Caco-2 (cell line): ENCODE measurements at regions not wholly inside any gene's neighbourhood (a gene's known extent, or its start where the extent isn't known, plus 50 kb on each side); places are given as distances from the start of the nearest gene placed in this dataset.

ENCODE experiments used
- BruUV-seq: library from RNA; stranded (reverse); fragments of 400-500 nt; replicated peaks from 2 replicates; lab custom pipeline; 2021; lab: Mats Ljungman, UMichigan
- CTCF ChIA-PET: fragments of 300-600 bp; sonication (Branson Sonifier 250); formaldehyde crosslinking; loops from one replicate; lab custom pipeline; 2022; ENCODE audit warnings: antibody characterized with exemption; lab: Charles Lee
- POLR2A ChIA-PET: fragments of 300-600 bp; sonication (Branson Sonifier 250); formaldehyde crosslinking; loops from one replicate; lab custom pipeline; 2022; ENCODE audit warnings: antibody characterized with exemption; lab: Charles Lee
- DNase-seq, 2 experiments: peaks; one replicate each; pipeline versions ENCODE4 v3.0.0 to v3.0.0-alpha.2; 2020 to 2022
- H3K27me3 ChIP-seq: replicated peaks from 2 replicates; pipeline ENCODE4 v1.6.0; 2011; ENCODE audit warnings: low read length; ENCODE audit not compliant: control insufficient read depth, insufficient read depth
- H3K36me3 ChIP-seq: 2 replicates; pipeline ENCODE4 v1.5.1; 2011; ENCODE audit warnings: low read length; ENCODE audit not compliant: control insufficient read depth, insufficient read depth
- H3K4me1 ChIP-seq: fragments of 250-450 bp; sonication (Bioruptor Pico); 2 replicates; pipeline ENCODE4 v1.5.1; 2020; ENCODE audit warnings: mild to moderate bottlenecking
- H3K4me3 ChIP-seq: 2 replicates; pipeline ENCODE4 v1.5.1; 2011; ENCODE audit warnings: low read depth, mild to moderate bottlenecking, control low read depth, low read length
- H3K9me3 ChIP-seq: fragments of 250-450 bp; sonication (Bioruptor Pico); 2 replicates; pipeline ENCODE4 v1.5.1; 2020; ENCODE audit warnings: mild to moderate bottlenecking, moderate library complexity
- H3K27ac Mint-ChIP-seq: one replicate; pipeline ENCODE4 v1.8.0; 2022; ENCODE audit warnings: mixed read lengths; ENCODE audit not compliant: unreplicated experiment
- H3K27me3 Mint-ChIP-seq: one replicate; pipeline ENCODE4 v1.8.0; 2022; ENCODE audit warnings: mixed read lengths; ENCODE audit not compliant: insufficient read depth, unreplicated experiment
- H3K36me3 Mint-ChIP-seq: one replicate; pipeline ENCODE4 v1.8.0; 2022; ENCODE audit warnings: mild to moderate bottlenecking, mixed read lengths; ENCODE audit not compliant: insufficient read depth, unreplicated experiment
- H3K4me1 Mint-ChIP-seq: one replicate; pipeline ENCODE4 v1.8.0; 2022; ENCODE audit warnings: low read depth, mixed read lengths; ENCODE audit not compliant: unreplicated experiment
- H3K4me3 Mint-ChIP-seq: one replicate; pipeline ENCODE4 v1.8.0; 2022; ENCODE audit warnings: mild to moderate bottlenecking, moderate library complexity, mixed read lengths; ENCODE audit not compliant: unreplicated experiment
- H3K9me3 Mint-ChIP-seq: one replicate; pipeline ENCODE4 v1.8.0; 2022; ENCODE audit warnings: mixed read lengths; ENCODE audit not compliant: unreplicated experiment
- CTCF ChIP-seq, 2 experiments: fragments of 200-600 bp in 1 of 2; IDR thresholded peaks; 1 replicate in 1 of 2; 2 replicates in 1 of 2; pipeline versions ENCODE4 v1.5.1 to v1.8.0; 2011 to 2022; ENCODE audit warnings: antibody characterized with exemption in 1 of 2, control low read depth in 1 of 2, inconsistent platforms in 1 of 2, low read depth in 1 of 2, low read length in 1 of 2, mild to moderate bottlenecking in 1 of 2, moderate library complexity in 1 of 2; ENCODE audit not compliant: insufficient read depth in 1 of 2, severe bottlenecking in 1 of 2, unreplicated experiment in 1 of 2
- intact Hi-C: fragments of 100-400 bp; cut with micrococcal nuclease; formaldehyde crosslinking; loops from one replicate; pipeline ENCODE4 v1.10.0; 2022; ENCODE audit not compliant: unreplicated experiment

- no peaks in the 10 kb centered on the region for H3K4me1 Mint-ChIP-seq
- POLR2A ChIA-PET = no interaction called here
Observed at GRCh38 chr7:24038993-24039392, 245.0 kb upstream of the NPY start.

GRCh38 chr7:24039991-24040624, 243.9 kb upstream of the NPY start:
- no peak overlapping the region for H3K4me3 ChIP-seq
- no peak overlapping the region for H3K4me3 Mint-ChIP-seq
- H3K36me3 ChIP-seq = no peaks in the 10 kb centered on the region
- no peaks in the 10 kb centered on the region for H3K36me3 Mint-ChIP-seq
- H3K9me3 Mint-ChIP-seq = peaks cover 9% of the 10 kb centered on the region
- TF ChIP-seq CTCF (IDR thresholded peaks at IDR 0.05; ENCODE audit: insufficient read depth in 1 of 2, low read depth in 1 of 2, low read length in 1 of 2, severe bottlenecking in 1 of 2, unreplicated experiment in 1 of 2) = no peak
- DNase-seq = no peak
- intact Hi-C loops = no loop called here
- no peaks in the 10 kb centered on the region; the same call in 1 of the 2 replicates for H3K9me3 ChIP-seq
- H3K27me3 ChIP-seq = no peaks in the 10 kb centered on the region
- no peaks in the 10 kb centered on the region for H3K4me1 ChIP-seq
- no TSS peak for BruUV-seq
- peaks cover 8% of the 10 kb centered on the region for H3K27me3 Mint-ChIP-seq
- CTCF ChIA-PET = no interaction called here
- H3K27ac Mint-ChIP-seq = no peak overlapping the region
- no peaks in the 10 kb centered on the region for H3K4me1 Mint-ChIP-seq
- POLR2A ChIA-PET = no interaction called here

More at GRCh38 chr7:24038993-24039392, 245.0 kb upstream of the NPY start:
- Mint-ChIP-seq H3K36me3 (no peaks in the 10 kb centered on the region), H3K27ac (no peak overlapping the region), H3K9me3 (peaks cover 3% of the 10 kb centered on the region), H3K4me3 (no peak overlapping the region), H3K27me3 (peaks cover 8% of the 10 kb centered on the region)
- no peak for TF ChIP-seq CTCF (IDR thresholded peaks at IDR 0.05; ENCODE audit: insufficient read depth in 1 of 2, low read depth in 1 of 2, low read length in 1 of 2, severe bottlenecking in 1 of 2, unreplicated experiment in 1 of 2)
- Histone ChIP-seq H3K4me1 (no peaks in the 10 kb centered on the region), H3K27me3 (no peaks in the 10 kb centered on the region; the same call in 1 of the 2 replicates), H3K36me3 (no peaks in the 10 kb centered on the region), H3K4me3 (no peak overlapping the region), H3K9me3 (no peaks in the 10 kb centered on the region)
- BruUV-seq = no TSS peak
- intact Hi-C loops = no loop called here
- no peak for DNase-seq
- CTCF ChIA-PET = no interaction called here

- Histone ChIP-seq H3K27me3 (no peaks in the 10 kb centered on the region), H3K4me1 (no peaks in the 10 kb centered on the region), H3K9me3 (no peaks in the 10 kb centered on the region; the same call in 1 of the 2 replicates), H3K4me3 (no peak overlapping the region), H3K36me3 (no peaks in the 10 kb centered on the region)
- H3K27me3 Mint-ChIP-seq = peaks cover 8% of the 10 kb centered on the region
- ChIA-PET CTCF (no interaction called here), POLR2A (no interaction called here)
- H3K4me1 Mint-ChIP-seq = no peaks in the 10 kb centered on the region
- H3K36me3 Mint-ChIP-seq = no peaks in the 10 kb centered on the region
- TF ChIP-seq CTCF (IDR thresholded peaks at IDR 0.05; ENCODE audit: insufficient read depth in 1 of 2, low read depth in 1 of 2, low read length in 1 of 2, severe bottlenecking in 1 of 2, unreplicated experiment in 1 of 2) = no peak
- intact Hi-C loops = no loop called here
- no TSS peak for BruUV-seq
- H3K9me3 Mint-ChIP-seq = peaks cover 9% of the 10 kb centered on the region
- H3K27ac Mint-ChIP-seq = no peak overlapping the region
- no peak overlapping the region for H3K4me3 Mint-ChIP-seq
- no peak for DNase-seq
Observed at GRCh38 chr7:24042028-24042427, 242.0 kb upstream of the NPY start.
